GM21529 (cell line): ENCODE measurements at regions not wholly inside any gene's neighbourhood (a gene's known extent, or its start where the extent isn't known, plus 50 kb on each side); places are given as distances from the start of the nearest gene placed in this dataset.

Source experiments
- ATAC-seq: cut with Tn5 transposase; IDR thresholded peaks from one replicate; pipeline ENCODE4 v1.9.1; 2021; ENCODE audit not compliant: unreplicated experiment

- no peak for ATAC-seq
Measured at GRCh38 chr3:135849827-135850226, 115.7 kb upstream of the PPP2R3A start.

- no peak for ATAC-seq
Measured at GRCh38 chr3:135851201-135852081, 114.1 kb upstream of the PPP2R3A start.

- no peak for ATAC-seq
Measured at GRCh38 chr3:135853981-135854380, 111.5 kb upstream of the PPP2R3A start.

- ATAC-seq: no peak
Measured at GRCh38 chr3:135860761-135861160, 104.8 kb upstream of the PPP2R3A start.

GRCh38 chr3:135862361-135862760, 103.2 kb upstream of the PPP2R3A start:
- ATAC-seq: no peak

DNA sequence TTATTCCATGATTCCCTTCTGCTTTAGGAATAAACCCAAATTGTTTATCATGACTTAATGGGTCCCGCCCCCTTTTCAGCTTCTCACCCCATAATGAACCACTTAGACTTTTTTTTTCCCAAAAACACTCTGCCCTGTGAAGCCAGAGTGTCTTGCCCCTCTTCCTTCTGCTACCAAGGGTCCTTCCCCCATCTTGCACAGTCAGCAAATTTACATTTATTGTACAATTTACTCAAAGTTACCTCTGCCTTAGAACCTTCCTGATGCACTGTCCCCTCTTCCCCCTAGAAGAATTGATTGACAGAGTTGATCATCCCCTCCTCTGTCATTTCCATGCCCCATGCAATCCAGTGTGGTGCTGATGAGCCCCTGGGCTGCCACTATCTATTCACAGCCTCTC, 101.5 kb upstream of the PPP2R3A start:
- ATAC-seq: no peak

GRCh38 chr3:135865085-135865484, 100.4 kb upstream of the PPP2R3A start:
- ATAC-seq: no peak

DNA sequence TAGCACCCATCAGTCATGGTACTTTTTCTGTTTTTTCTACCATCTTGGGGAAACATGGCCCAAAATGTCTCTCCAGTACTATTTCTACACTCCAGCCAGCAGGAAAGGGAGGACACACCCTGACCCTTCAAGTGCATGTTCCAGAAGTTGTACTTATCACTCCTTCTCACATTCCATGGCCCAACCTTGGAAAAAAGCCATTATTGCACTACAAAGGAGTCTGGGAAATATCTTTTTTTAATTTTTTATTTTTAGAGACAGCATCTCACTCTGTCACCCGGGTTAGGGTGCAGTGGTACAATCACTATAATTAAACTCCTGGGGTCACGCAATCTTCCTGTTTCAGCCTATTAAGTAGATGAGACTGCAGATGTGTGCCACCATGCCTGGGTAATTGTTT, 100.0 kb upstream of the PPP2R3A start:
- ATAC-seq: no peak

- no peak for ATAC-seq
Measured at GRCh38 chr3:135867911-135868310, 97.6 kb upstream of the PPP2R3A start.

DNA sequence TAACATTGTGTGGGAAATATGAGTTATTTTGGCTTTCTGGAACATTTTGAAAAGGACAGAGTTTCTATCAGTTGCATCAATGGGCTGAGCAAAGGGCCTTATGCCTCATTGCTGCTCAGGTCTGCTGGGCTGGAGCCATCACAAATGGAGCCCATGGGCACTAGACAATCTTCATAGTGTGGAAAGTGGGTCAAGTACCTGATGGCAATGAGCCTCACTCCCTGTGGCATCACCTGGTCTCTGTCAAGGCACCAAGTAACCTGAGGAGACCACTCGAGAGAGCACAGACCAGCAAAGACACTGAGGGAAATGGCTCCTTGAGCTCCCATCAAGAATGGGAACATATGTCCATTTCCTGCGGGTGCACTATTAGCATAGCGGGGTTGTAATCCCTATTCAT, 96.7 kb upstream of the PPP2R3A start:
- ATAC-seq: no peak

DNA sequence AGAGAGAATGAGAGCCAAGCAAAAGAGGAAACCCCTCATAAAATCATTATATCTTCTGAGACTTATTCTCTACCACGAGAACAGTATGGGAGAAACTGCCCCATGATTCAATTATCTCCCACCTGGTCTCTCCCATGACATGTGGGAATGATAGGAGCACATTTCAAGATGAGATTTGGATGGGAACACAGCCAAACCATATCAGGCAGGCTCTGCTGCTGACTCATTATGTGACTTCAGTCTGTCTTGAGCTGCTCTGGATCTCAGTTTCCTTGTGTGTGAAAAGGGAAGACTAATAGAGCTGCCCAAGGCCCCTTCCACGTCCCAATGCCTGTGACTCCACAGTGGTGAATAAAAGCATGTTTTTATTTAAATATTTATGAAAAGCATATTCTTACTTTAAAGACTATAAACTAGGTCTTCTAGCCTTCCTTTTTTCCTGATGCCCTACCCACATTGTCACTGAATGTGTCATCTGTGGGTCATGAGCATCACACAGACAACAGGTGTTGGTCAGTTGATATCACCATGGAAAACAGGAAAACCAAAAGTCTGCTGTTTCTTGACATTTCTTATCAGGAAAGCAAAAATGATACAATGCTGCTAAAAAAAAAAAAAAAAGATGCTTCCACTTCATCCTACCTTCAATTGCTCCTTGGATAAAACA, 96.0 kb upstream of the PPP2R3A start:
- no peak for ATAC-seq

GRCh38 chr3:135871311-135871710, 94.2 kb upstream of the PPP2R3A start:
- no peak for ATAC-seq

GRCh38 chr3:135874035-135874434, 91.5 kb upstream of the PPP2R3A start:
- no peak for ATAC-seq

DNA sequence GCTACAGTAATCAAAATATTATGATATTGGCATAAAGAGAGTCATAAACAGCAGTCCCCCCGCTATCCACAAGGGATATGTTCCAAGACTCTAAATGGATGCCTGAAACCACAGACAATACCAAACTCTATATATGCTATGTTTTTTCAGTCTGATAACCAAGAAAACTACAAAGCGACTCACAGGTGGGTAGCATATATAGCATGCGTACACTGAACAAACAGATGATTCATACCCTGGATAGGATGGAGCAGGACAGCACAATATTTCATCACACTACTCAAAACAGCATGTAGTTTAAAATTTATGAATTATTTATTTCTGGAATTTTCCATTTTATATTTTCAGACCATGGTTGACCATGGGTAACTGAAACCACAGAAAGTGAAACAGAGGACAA, 87.0 kb upstream of the PPP2R3A start:
- no peak for ATAC-seq

DNA sequence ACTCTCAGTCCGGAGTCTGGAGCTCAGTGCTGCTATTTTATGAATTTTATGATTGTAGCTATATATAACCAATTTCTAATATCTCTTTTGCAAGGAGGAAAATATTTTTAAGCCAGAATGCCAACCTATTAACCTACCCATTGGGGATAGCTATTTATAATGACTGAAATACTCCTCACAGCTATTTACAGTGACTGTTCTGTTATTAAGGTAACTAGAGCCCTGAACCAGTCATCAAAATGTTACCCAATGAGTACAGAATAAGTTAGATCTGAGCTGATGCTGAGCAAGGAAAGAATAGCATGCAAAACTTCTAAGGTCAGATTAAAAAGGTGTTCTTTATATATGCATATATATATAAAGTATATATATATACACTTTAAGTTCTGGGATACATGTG, 79.6 kb upstream of the PPP2R3A start:
- ATAC-seq: no peak

GRCh38 chr3:135887220-135887619, 78.3 kb upstream of the PPP2R3A start:
- ATAC-seq: no peak

DNA sequence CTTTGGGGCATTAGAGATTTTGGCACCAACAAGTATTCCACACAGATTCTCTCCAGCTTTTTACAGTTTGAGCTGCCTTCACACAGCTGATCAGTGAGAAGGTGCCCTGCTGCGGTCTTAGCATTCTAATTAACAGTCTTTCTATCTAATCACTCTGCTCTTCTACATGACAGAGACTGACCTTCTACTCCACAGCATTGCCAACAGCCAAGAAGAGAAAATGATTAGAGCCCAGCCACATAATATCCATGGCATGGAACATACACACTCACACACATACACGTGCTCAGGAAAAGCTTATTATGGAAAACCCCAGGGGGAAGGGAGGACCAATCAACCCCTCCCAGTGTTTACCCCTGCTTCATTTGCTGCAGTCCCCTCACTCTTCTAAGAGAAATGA, 76.1 kb upstream of the PPP2R3A start:
- ATAC-seq: no peak

- ATAC-seq: no peak
Measured at GRCh38 chr3:135891121-135891520, 74.4 kb upstream of the PPP2R3A start.

DNA sequence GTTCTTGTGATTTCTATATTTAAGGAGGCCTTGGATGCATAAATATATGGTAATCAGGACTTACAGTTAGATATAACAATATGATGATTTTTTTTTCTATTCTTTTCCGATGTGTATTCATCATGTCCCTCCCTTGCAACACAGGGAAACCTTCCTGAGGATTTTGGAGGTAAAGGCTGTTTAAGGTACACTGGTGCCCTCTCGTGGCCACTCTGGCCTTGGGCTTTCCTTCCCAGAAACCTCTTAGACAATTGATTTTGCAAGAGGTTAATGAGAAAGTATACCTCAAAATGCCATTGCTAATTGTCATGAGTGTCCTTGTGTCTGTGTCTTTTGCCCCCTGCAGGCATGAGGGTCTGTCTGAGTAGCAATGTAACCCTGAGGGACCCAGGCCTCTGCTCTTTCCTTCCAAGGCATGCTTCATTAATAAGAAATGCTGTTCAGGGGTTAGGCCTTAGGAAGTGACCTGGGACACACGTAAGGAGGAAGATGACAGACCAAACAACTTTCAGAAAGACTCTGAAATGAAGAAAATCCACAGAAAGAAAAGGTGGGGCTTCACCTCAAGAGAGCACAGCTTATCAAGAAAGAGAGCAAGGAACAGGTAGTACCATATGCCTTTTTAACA, 70.3 kb upstream of the PPP2R3A start:
- no peak for ATAC-seq

DNA sequence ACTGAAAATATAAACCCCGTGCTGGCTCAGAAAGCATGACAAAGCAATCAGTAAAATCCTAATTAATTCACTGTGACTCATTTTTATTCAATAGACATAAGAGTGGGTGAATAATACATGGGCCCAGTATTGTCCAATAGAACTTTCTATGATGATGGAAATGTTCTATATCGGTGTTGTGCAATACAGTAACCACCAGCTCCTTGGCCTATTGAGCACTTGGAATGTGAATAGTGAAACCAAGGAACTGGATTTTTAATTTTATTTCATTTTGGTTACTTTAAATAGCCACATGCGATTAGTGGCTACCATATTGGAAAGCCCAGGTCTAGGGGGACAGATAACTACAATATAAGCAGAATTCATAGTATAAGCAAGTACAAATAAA, 69.8 kb upstream of the PPP2R3A start:
- no peak for ATAC-seq

- no peak for ATAC-seq
Measured at GRCh38 chr3:135896613-135897012, 68.9 kb upstream of the PPP2R3A start.

DNA sequence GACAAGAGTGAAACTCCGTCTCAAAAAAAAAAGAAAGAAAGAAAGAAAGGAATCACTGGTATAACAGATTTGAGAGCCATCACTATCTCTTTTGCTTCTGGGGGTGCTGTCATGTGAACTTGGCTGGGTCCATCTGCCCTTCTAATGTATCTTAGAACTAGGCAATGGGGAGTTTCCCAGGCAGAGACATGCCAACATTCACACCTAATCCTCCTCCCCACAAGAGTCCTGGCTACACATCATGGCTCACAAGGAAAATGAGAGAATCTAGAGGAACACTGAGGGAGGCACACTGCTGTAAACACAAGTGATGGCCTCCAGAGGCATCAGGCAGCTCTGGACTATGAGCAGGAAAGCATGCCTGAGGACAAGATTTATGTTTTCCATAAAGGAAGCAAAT, 67.8 kb upstream of the PPP2R3A start:
- no peak for ATAC-seq
